Activated CD8-positive, alpha-beta memory T cell treated with anti-CD3 and anti-CD28 coated beads for 36 hours (primary cell): ENCODE measurements at regions not wholly inside any gene's neighbourhood (a gene's known extent, or its start where the extent isn't known, plus 50 kb on each side); places are given as distances from the start of the nearest gene placed in this dataset.
"Not testable (repeated sequence)": the region's sequence is repeated elsewhere in the genome, so short reads cannot be mapped to it uniquely, and the experiment has no call there.

ENCODE experiments used
- CTCF ChIA-PET: fragments of 350-600 bp; sonication (Branson Sonifier 250); formaldehyde crosslinking; loops from one replicate; lab custom pipeline; 2021; ENCODE audit warnings: antibody characterized with exemption; lab: Charles Lee
- POLR2A ChIA-PET: fragments of 350-600 bp; sonication (Branson Sonifier 250); formaldehyde crosslinking; loops from one replicate; lab custom pipeline; 2021; ENCODE audit warnings: antibody characterized with exemption; lab: Charles Lee

DNA sequence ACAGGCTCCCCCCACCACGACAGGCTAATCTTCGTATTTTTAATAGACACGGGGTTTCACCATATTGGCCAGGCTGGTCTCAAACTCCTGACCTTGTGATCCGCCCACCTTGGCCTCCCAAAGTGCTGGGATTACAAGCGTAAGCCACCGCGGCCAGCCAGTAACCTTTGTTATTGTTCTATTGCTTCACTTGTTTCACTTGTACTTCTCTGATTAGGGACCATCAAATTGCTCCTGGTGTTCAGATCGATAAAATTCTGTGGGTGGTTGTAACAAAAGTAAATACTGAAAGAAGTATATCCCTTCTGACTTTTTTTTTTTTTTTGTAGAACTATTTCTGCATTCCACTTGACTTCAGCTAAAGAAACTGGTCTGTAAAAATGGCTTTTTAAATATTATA lies 445.5 kb upstream of the CDH10 start:
- ChIA-PET CTCF (no interaction called here), POLR2A (no interaction called here)

DNA sequence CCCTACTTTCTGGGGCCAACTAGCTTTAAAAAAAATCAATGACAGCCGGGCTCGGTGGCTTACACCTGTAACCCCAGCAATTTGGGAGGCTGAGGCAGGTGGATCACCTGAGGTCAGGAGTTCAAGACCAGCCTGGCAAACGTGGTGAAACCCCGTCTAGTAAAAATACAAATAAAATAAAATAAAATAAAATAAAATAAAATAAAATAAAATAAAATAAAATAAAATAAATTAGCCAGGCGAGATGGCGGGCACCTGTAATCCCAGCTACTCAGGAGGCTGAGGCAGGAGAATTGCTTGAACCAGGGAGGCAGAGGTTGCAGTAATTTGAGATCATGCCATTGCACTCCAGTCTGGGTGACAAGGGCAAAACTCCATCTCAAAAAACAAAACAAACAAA lies 443.9 kb upstream of the CDH10 start:
- CTCF ChIA-PET, POLR2A ChIA-PET: not testable (repeated sequence)

DNA sequence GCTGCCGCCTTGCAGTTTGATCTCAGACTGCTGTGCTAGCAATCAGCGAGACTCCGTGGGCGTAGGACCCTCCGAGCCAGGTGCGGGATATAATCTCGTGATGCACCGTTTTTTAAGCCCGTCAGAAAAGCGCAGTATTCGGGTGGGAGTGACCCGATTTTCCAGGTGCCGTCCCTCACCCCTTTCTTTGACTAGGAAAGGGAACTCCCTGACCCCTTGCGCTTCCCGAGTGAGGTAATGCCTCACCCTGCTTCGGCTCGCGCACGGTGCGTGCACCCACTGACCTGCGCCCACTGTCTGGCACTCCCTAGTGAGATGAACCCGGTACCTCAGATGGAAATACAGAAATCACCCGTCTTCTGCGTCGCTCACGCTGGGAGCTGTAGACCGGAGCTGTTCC lies 438.5 kb upstream of the CDH10 start:
- CTCF ChIA-PET, POLR2A ChIA-PET: not testable (repeated sequence)

DNA sequence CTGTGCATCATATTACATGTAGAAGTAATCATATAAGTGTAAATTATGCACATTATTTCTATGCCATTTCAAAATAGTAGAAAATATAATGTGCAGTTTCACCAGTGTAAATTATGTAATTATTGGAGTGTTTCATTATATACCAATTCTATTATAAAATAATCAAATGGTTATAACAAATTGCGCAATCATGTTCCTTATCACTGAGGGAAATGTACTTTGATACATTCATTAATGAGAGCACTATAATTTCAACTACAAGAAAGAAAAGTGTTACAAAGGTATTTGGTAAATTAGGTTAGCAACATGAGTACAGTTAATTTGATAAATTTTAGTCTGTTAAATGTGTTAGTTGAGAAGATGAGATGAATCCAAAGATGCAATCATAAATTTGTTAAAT lies 421.5 kb upstream of the CDH10 start:
- ChIA-PET POLR2A (no interaction called here), CTCF (no interaction called here)

DNA sequence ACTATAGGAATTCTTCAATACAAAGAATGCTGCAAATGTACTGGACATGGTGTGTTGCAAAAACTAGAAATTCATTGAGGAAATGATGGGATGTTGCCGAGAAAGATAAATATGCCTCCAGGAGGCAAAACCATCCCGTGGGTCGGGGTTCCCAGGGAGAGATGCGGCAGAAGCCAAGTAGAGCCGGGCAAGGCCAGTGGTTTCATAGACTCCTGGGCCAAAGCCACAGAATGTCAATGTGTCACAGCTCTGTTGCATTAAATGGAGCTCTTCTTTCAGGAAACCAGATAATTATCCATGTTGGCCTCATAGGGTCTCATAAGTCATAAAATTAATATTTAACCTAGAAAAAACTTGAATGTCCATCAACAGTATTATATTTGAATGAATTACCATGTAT lies 419.5 kb upstream of the CDH10 start:
- POLR2A ChIA-PET, result no interaction called here
- CTCF ChIA-PET, result no interaction called here

DNA sequence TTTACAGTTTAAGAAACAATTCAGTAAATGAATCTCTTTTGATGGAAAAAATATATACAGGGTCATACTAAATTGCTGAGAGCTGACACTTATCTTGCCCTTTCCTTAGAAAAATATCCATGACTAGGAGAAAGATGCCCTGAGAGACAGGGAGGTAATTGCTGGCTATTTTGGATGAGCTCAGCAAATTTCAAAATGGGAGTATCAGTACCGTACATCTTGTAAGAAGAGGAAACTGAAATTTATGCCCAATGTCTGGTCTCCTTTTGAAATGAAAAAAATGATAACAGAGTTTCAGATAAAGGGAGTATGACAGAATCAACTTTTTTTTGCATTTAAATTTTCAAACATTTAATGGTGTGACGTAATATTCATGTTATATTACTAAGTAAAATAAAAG lies 415.8 kb upstream of the CDH10 start:
- ChIA-PET POLR2A (no interaction called here), CTCF (no interaction called here)

DNA sequence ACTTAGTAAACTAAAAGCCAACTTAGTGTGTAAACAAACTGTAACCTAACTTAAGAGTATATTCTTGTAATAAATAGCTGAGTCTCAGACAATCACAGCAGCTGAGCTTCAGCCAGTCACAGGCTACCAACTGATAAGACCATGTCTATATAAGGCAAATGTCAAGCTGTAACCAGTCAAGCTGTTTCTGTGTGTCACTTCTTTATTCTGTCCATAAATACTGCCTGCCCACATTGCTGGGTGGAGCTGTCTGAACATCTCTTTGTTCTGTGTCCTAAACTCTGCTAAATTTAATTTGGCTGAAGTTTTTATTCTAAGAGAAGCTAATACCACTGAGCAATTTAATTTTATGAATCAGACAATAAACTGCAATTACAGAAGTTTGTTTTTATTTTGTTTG lies 412.1 kb upstream of the CDH10 start:
- ChIA-PET CTCF (no interaction called here), POLR2A (no interaction called here)

DNA sequence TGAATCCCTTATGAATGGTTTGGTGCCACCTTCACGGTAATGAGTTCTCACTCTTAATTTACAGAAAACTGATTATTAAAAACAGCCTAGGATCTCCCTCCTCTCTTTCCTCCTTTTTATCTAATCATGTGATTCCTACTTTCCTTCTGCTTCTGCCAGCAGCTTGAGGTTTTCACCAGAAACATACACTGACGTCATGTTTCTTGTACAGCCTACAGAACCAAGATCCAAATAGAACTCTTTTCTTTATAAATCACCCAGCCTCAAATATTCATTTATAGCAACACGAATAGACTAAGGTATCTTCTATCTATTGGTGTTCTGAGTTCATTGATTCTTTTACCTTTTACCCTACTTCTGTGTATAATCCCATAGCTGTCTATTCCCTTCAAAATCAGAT lies 388.9 kb upstream of the CDH10 start:
- ChIA-PET CTCF (no interaction called here), POLR2A (no interaction called here)

DNA sequence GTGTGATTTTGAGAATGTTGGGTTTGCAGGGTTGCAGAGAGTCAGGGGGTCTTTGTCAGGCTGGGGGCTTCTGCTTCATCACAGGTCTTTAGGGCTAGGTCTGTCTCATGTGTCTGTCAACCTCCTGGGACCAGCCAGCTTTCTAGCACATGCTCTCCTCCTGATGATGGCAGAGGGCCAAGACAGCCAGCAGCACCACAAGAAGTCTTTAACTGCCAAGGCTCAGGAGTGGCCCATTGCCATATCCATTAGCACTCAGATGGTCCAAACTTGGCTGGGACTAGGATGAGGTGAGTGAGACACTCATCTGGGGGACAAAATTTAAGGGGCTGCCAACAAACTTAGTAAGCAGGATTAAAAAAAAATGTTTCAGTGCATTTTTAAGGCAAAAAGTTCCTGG lies 384.2 kb upstream of the CDH10 start:
- ChIA-PET CTCF (no interaction called here), POLR2A (no interaction called here)

DNA sequence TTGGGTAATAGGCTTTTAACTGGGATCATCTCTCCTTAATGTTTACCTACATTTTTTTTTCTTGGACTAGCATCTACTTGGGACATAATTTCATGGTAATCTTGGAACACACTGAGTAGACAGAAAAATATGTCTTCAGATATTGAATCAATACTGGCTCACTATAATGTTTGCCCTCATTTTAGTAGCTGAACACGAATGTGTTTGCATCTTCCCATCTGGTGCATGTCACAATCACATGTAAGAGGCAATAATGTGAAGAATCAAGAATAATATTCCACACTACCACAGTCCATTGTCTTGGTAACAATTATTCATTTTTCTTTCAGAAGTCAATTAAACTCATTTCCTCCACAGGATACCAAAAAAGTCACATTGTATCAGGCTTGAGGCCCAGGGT lies 382.7 kb upstream of the CDH10 start:
- ChIA-PET CTCF (no interaction called here), POLR2A (no interaction called here)

DNA sequence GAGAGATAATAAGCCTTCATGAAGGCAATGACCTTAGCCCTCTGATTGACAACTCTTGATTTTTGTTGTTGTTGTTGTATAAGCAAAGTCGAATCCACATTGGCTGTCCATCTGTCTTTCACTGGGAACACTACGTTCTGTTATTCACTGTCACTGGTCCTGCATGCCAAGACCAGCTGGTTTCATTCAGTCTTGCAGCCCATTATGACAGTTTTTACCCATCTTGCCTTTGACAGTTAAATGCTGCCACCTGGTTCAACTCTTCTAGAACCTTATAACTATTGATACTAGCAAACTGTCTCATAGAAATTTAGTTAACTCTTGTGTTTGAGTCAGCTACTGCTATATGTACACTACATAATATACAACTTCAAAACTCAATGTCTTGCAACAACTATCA lies 382.3 kb upstream of the CDH10 start:
- CTCF ChIA-PET, result no interaction called here
- POLR2A ChIA-PET, result no interaction called here

DNA sequence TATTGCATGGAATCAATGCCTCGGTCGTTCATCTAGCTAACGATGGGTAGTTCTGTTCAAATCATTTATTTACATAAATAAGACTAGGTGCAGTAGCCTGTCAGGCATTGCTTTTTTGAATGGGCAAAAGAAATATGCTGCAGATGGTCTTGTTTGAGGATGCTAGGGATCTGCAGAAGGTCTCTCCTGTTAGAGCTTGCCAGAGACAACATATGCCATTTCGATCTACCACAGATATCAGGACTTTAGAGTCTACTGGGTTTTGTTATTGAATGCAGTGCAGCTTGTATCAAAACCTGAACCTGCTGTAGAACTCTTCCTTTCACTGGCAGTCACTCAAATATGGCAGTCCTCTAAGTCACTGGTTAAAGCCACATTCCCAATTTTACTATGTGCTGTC lies 381.1 kb upstream of the CDH10 start:
- ChIA-PET CTCF (no interaction called here), POLR2A (no interaction called here)

DNA sequence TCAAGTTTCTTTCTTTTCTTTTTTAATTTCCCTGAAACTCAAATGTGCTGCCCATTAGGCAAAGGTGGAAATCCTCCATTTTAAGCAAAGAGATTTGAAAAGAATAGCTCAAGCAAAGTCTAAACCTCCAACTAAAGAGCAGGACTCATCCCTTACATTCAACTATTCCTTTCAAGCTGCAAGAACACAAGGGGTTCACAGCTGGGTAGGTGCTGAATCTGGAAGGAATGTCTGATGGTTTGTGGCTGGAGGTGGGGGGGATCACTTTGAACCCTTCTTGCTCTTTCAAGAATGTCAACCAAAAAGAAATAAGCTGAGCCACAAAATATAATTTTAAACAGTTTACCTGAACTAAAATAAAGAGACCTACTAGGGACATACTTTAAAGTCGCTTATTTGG lies 375.7 kb upstream of the CDH10 start:
- POLR2A ChIA-PET, result no interaction called here

DNA sequence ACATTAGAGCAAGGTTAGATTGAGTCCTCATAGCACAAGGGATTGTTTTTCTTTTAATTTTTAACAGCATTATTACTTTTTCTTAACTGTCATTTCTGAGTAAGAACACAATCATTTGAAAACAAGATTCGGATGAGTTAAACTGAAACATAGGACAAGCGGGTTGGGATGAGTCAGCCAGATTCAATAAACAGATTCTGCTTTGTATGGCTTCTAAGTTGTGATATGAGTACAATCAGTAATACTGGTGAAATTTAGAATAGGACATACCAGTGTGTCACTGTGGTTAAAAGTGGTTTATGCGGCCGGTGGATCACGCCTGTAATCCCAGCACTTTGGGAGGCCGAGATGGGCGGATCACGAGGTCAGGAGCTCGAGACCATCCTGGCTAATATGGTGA lies 364.3 kb upstream of the CDH10 start:
- CTCF ChIA-PET, result no interaction called here
- POLR2A ChIA-PET, result no interaction called here

More for the DNA sequence above, 375.7 kb upstream of the CDH10 start:
- CTCF ChIA-PET, result interaction anchor here (0.7 kb wide), 1 partner anchor 539 kb away, joined by 6 read pairs; no protein-coding TSS in a partner anchor

DNA sequence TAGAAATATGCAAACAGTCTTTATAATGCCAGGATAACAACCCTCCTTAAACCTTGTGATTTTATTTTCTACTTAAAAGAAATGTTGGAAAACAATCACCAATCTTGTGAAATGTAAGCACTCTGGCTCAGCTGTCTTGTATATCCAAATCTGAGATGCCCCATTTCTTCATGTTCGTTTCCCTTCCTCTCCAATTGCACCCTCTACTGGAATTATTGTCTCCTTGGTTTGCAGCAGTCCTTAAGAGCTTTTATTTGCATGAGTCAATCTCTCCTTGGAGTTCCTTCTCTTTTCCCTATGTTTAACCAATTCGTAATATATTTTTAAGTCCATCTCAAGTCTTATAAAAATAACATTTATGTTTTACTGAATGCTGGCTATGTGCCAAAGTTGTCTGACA lies 362.0 kb upstream of the CDH10 start:
- CTCF ChIA-PET, result no interaction called here
- POLR2A ChIA-PET, result no interaction called here

DNA sequence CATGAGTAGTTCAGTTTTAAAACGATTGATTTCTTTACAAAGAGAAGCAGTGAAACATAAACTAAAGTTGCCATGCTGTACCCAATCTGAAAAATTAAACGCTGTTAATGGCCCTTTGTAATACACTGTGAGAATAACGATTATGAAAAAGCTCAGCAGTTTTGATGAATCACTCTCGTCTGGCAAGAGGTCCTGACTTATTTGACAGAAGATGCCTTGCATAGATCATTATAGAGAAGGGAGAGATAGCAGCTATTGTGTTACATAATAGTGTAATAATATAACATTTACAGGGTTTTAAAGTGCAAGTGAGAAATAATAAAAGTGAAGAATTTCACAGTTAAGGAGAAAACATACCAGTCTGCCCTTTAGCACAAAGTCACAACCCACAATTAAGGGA lies 361.5 kb upstream of the CDH10 start:
- CTCF ChIA-PET, result no interaction called here
- POLR2A ChIA-PET, result no interaction called here

DNA sequence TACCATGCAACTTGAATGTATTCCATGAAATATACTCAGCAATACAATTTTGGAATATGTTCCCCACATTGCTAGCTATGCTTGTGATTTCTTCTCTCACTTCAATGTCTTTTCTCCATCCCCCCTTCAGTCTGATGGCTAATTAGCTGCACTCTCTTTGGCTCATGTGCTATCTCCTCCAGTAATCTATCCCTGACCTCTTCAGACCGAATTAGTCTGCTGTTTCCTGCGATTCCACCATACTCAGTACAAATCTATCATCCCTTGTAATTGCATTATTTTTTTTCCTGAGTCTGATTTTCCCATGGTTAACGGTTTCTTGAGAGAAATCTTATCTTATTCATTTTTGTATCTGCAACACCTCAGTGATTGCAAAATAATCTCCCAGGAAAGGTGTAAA lies 360.7 kb upstream of the CDH10 start:
- ChIA-PET CTCF (no interaction called here), POLR2A (no interaction called here)

DNA sequence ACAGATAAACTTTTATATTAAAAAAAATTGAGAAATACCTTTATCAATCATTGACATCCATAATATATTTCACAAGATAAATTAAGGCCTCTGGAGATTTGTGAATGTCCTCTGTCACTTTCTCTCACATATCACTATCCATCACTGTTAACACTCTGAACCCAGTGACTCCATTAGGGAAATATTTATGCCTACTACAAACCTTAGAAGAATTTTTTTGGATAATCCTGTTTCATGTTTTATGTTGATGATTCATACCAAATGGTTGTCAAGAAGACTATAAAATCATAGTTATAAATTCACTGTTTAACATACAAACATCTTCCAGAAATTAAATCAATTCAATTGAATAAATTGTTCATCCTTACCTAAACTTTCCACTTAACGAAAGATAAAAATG lies 357.6 kb upstream of the CDH10 start:
- CTCF ChIA-PET, result no interaction called here
- POLR2A ChIA-PET, result no interaction called here

DNA sequence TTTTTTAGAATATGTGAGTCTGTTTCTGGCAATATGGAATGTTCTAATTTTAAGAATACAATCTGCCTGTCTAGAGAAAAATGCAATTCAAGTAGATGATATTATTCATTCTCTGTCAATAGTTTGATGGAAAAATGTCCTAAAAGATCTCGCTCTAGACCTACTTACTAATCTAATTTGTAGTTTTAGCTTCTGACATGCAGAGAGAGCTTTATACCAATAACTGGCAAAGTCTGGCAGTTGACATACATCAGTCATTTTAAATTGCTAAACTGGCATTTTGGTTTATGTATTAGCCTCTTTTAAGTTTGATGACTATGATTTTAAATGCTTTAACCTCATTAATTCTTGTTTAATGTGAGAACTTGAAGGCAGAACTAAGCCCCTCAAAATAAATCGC lies 355.0 kb upstream of the CDH10 start:
- CTCF ChIA-PET, result no interaction called here
- POLR2A ChIA-PET, result no interaction called here

DNA sequence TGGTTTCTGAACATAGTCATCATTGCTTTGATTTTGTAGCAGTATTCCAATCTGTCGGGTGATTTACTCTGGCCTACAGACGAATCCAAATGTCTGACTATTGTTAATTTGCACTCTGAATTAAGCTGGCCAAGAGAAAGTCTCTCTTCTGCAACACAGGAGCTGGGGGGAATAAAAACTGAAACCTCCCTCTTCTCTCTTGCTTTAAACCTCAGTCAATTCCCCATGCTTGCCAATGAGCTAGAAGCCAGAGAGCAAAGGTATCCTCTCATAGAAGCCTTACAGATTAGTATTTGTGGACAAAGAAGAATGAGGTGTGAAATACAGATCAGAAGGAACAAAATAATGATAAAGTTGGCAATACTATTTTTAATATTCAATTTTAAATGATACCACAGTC lies 353.9 kb upstream of the CDH10 start:
- POLR2A ChIA-PET, result no interaction called here
- CTCF ChIA-PET, result no interaction called here

DNA sequence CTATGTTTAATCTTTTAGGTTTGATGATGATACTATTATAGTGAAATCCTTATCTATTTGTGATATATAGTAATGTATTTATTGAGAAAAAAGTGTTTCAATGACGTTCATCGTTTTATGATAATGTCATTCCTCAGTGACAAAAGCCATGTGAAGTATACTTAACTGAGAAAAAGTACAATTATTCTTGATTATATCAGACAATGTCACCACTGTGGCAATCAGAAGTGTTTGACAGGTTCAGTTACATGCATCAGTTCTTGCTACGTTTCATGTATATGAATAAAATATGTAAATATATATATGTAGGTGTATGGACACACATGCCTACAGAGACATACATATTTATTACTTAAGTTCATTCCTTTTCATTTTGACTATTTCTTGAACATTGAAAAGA lies 341.5 kb upstream of the CDH10 start:
- ChIA-PET CTCF (no interaction called here), POLR2A (no interaction called here)

DNA sequence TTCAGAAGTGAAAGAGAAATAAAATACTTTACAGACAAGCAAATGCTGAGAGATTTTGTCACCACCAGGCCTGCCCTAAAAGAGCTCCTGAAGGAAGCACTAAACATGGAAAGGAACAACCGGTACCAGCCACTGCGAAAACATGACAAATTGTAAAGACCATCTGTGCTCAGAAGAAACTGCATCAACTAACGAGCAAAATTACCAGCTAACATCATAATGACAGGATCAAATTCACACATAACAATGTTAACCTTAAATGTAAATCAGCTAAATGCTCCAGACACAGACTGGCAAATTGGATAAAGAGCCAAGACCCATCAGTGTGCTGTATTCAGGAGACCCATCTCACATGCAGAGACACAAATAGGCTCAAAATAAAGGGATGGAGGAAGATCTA lies 333.8 kb upstream of the CDH10 start:
- CTCF ChIA-PET, POLR2A ChIA-PET: not testable (repeated sequence)

DNA sequence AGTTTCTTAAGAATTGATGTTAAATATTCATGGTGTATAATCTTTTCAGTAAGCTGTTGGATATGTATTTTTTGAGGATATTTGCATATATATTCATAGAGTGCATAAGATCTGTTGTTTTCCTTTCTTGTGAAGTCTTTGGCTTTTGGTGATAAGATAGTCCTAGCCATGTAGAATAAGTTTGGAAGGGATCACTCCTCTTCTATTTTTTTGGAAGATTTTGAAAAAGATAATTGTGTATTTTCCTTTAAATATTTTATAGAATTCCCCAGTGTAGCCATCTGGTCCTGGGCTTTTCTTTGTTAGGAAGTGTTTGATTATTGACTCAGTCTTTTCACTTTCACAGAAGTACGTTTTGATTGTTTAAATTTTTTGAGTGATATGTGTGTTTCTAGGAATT lies 318.8 kb upstream of the CDH10 start:
- CTCF ChIA-PET, result no interaction called here

More for the DNA sequence above, 318.8 kb upstream of the CDH10 start:
- POLR2A ChIA-PET, result no interaction called here
